ENCODE measurements at regions not wholly inside any gene's neighbourhood (a gene's known extent, or its start where the extent isn't known, plus 50 kb on each side); places are given as distances from the start of the nearest gene placed in this dataset.

DNA sequence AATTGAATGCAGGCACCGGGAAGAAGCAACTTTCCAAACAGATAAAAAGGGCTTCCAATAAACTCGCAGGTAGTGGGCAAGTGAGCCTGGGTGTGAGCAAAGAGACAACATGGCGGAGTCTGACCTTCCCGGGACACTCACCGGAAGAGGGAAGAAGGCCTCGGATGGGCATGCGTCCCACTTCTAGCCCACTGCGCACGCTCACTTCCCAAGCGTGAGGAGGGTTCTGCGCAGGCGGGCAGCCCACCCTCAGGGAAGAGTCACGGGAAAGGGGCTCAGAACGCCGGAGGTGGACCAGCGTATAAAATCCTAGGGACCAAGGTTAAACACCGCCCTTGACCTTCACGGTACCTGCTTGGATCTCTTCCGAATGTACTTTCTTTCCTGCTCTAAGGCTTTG lies 95.5 kb upstream of the AFDN start:
- TF ChIP-seq CTCF (optimal IDR thresholded peaks at IDR 0.05 in 1 of 3, IDR thresholded peaks at IDR 0.05 in 1 of 3, conservative IDR thresholded peaks at IDR 0.05 in 1 of 3; ENCODE audit: extremely low read depth in 1 of 3, insufficient read depth in 2 of 3, low read length in 3 of 3) (no peak), EZH2 (IDR thresholded peaks at IDR 0.05; ENCODE audit: low read length) (no peak)

Data from keratinocyte (primary cell).